Activated CD4-positive, CD25-positive, alpha-beta regulatory T cell treated with anti-CD3 and anti-CD28 coated beads, Interleukin-2, amount 50 U/mL, for 72 hours (primary cell): ENCODE measurements at regions not wholly inside any gene's neighbourhood (a gene's known extent, or its start where the extent isn't known, plus 50 kb on each side); places are given as distances from the start of the nearest gene placed in this dataset.

ENCODE experiments used
- DNase-seq: peaks from one replicate; pipeline ENCODE4 v3.0.0; 2021

- no peak for DNase-seq
Observed at GRCh38 chr18:78889250-78889649, 90.4 kb upstream of the SALL3 start.

- DNase-seq: no peak
Observed at GRCh38 chr18:78890388-78890787, 89.2 kb upstream of the SALL3 start.

GRCh38 chr18:78891185-78891762 lies 88.3 kb upstream of the SALL3 start:
- DNase-seq: no peak

GRCh38 chr18:78892177-78892576 lies 87.4 kb upstream of the SALL3 start:
- DNase-seq: no peak

GRCh38 chr18:78892721-78893120 lies 86.9 kb upstream of the SALL3 start:
- DNase-seq: no peak

- no peak for DNase-seq
Observed at GRCh38 chr18:78893281-78894032, 86.2 kb upstream of the SALL3 start.

- no peak for DNase-seq
Observed at GRCh38 chr18:78894033-78894305, 85.6 kb upstream of the SALL3 start.

GRCh38 chr18:78895207-78896001 lies 84.2 kb upstream of the SALL3 start:
- no peak for DNase-seq

- no peak for DNase-seq
Observed at GRCh38 chr18:78896111-78896905, 83.3 kb upstream of the SALL3 start.

GRCh38 chr18:78898066-78898465 lies 81.6 kb upstream of the SALL3 start:
- no peak for DNase-seq

- no peak for DNase-seq
Observed at GRCh38 chr18:78898635-78899034, 81.0 kb upstream of the SALL3 start.

- no peak for DNase-seq
Observed at GRCh38 chr18:78899241-78899640, 80.4 kb upstream of the SALL3 start.

GRCh38 chr18:78900938-78901909 lies 78.4 kb upstream of the SALL3 start:
- DNase-seq: no peak

GRCh38 chr18:78901923-78902794 lies 77.5 kb upstream of the SALL3 start:
- no peak for DNase-seq

- no peak for DNase-seq
Observed at GRCh38 chr18:78902795-78903435, 76.7 kb upstream of the SALL3 start.

GRCh38 chr18:78903436-78904178 lies 76.0 kb upstream of the SALL3 start:
- no peak for DNase-seq

- DNase-seq: no peak
Observed at GRCh38 chr18:78904179-78904531, 75.5 kb upstream of the SALL3 start.

- DNase-seq: no peak
Observed at GRCh38 chr18:78905334-78905733, 74.3 kb upstream of the SALL3 start.

GRCh38 chr18:78906066-78906465 lies 73.6 kb upstream of the SALL3 start:
- DNase-seq: no peak
